Transverse colon (tissue), 4 donors: ENCODE measurements at regions not wholly inside any gene's neighbourhood (a gene's known extent, or its start where the extent isn't known, plus 50 kb on each side); places are given as distances from the start of the nearest gene placed in this dataset.

Experiments used
- POLR2A ChIP-seq: fragments of 450-650 bp; IDR thresholded peaks from one replicate; pipeline ENCODE4 v1.6.1; 2016; ENCODE audit warnings: antibody characterized with exemption, mild to moderate bottlenecking, moderate library complexity
- POLR2AphosphoS5 ChIP-seq, 3 donors: sonication (generic); formaldehyde crosslinking; IDR thresholded peaks; one replicate each; pipeline ENCODE4 v1.6.1; 2016; ENCODE audit warnings: antibody characterized with exemption in 3 of 3
- TF ChIP-seq, protein P1 (sequence below), 5 experiments: fragments of 200-600 bp in 3 of 5; fragments of 450-650 bp in 2 of 5; sonication (generic) in 3 of 5; IDR thresholded peaks; 1 replicate in 2 of 5; 2 replicates in 3 of 5; pipeline ENCODE4 v1.5.1; 2016 to 2017; ENCODE audit warnings: antibody characterized with exemption in 5 of 5, inconsistent platforms in 3 of 5, mild to moderate bottlenecking in 2 of 5, moderate library complexity in 1 of 5

GRCh38 chr7:13563680-13564079, 425.8 kb downstream of the ETV1 start:
- TF ChIP-seq, protein P1, sequence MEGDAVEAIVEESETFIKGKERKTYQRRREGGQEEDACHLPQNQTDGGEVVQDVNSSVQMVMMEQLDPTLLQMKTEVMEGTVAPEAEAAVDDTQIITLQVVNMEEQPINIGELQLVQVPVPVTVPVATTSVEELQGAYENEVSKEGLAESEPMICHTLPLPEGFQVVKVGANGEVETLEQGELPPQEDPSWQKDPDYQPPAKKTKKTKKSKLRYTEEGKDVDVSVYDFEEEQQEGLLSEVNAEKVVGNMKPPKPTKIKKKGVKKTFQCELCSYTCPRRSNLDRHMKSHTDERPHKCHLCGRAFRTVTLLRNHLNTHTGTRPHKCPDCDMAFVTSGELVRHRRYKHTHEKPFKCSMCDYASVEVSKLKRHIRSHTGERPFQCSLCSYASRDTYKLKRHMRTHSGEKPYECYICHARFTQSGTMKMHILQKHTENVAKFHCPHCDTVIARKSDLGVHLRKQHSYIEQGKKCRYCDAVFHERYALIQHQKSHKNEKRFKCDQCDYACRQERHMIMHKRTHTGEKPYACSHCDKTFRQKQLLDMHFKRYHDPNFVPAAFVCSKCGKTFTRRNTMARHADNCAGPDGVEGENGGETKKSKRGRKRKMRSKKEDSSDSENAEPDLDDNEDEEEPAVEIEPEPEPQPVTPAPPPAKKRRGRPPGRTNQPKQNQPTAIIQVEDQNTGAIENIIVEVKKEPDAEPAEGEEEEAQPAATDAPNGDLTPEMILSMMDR (IDR thresholded peaks at IDR 0.05) = no peak
- TF ChIP-seq POLR2AphosphoS5 (IDR thresholded peaks at IDR 0.05) (no peak), POLR2A (no peak)
